K562 (cell line): ENCODE measurements at regions not wholly inside any gene's neighbourhood (a gene's known extent, or its start where the extent isn't known, plus 50 kb on each side); places are given as distances from the start of the nearest gene placed in this dataset.

ENCODE experiments used
- ATAC-seq: fragments of 200-7000 bp; cut with Tn5 transposase; 3 replicates; pipeline ENCODE4 v1.9.1; 2020; ENCODE audit warnings: moderate library complexity
- BruUV-seq: library from RNA; stranded (reverse); fragments of 400-500 nt; replicated peaks from 2 replicates; lab custom pipeline; 2021; lab: Mats Ljungman, UMichigan
- CTCF ChIA-PET: fragments of 300-600 bp; formaldehyde crosslinking; extraction: SDS; loops from one replicate; lab custom pipeline; 2021; ENCODE audit warnings: low intra/inter-chr PET ratio; lab: Yijun Ruan, JAX
- POLR2A ChIA-PET: fragments of 300-600, 350-650 bp; sonication (Branson Sonifier 250); formaldehyde crosslinking; extraction: SDS; loops from one replicate; lab custom pipeline; 2021; ENCODE audit warnings: antibody characterized with exemption, inconsistent platforms; lab: Yijun Ruan, JAX
- DNase-seq, 4 experiments: peaks; one replicate each; pipeline versions ENCODE4 v3.0.0 to v3.0.0-alpha.2; 2011 to 2018; ENCODE audit warnings: low spot score in 3 of 4, mixed read lengths in 3 of 4; ENCODE audit errors: extremely low read depth in 1 of 4
- FAIRE-seq: peaks from 2 replicates; lab custom pipeline; 2011; peaks lifted over from hg19 to GRCh38; lab: Jason Lieb, UNC
- H2AFZ ChIP-seq: 2 replicates; pipeline ENCODE4 v1.6.0; 2011; ENCODE audit warnings: low read depth, low read length, control low read depth, inconsistent platforms
- H3K27ac ChIP-seq: fragments of 200-600 bp; 3 replicates; pipeline ENCODE4 v1.8.0; 2011; ENCODE audit warnings: low read depth, mild to moderate bottlenecking, control low read depth, inconsistent platforms, low read length, moderate library complexity, mixed read lengths; ENCODE audit errors: extremely low read depth
- H3K27me3 ChIP-seq, 2 experiments: fragments of 300-600 bp in 1 of 2; 2 replicates in 1 of 2; 3 replicates in 1 of 2; pipeline versions ENCODE4 v1.6.0 to v1.8.0; 2011; ENCODE audit warnings: inconsistent platforms in 2 of 2, low read length in 2 of 2, mild to moderate bottlenecking in 1 of 2, mixed read lengths in 1 of 2, moderate library complexity in 1 of 2; ENCODE audit not compliant: control insufficient read depth in 2 of 2, insufficient read depth in 2 of 2
- H3K36me3 ChIP-seq: fragments of 300-600 bp; 3 replicates; pipeline ENCODE4 v1.8.0; 2011; ENCODE audit warnings: mild to moderate bottlenecking, low read length, inconsistent platforms; ENCODE audit not compliant: control insufficient read depth, insufficient read depth
- H3K4me1 ChIP-seq, 2 experiments: fragments of 200-600 bp in 1 of 2; replicated peaks in 1 of 2; 2 replicates in 1 of 2; 3 replicates in 1 of 2; pipeline versions ENCODE4 v1.5.1 to v1.8.0; 2011; ENCODE audit warnings: inconsistent platforms in 2 of 2, low read length in 2 of 2, mild to moderate bottlenecking in 1 of 2, mixed read lengths in 1 of 2, moderate library complexity in 1 of 2; ENCODE audit not compliant: control insufficient read depth in 2 of 2, insufficient read depth in 2 of 2
- H3K4me2 ChIP-seq: 2 replicates; pipeline ENCODE4 v1.6.1; 2011; ENCODE audit warnings: low read length, control low read depth, inconsistent platforms, mixed read lengths; ENCODE audit not compliant: insufficient read depth
- H3K4me3 ChIP-seq: fragments of 200-600 bp; sonication (generic), shearing (Covaris generic); 2 replicates; pipeline ENCODE4 v1.5.1; 2016; ENCODE audit warnings: control low read depth, inconsistent platforms
- H3K79me2 ChIP-seq: fragments of 200-600 bp; 3 replicates; pipeline ENCODE4 v1.8.0; 2011; ENCODE audit warnings: low read length, inconsistent platforms; ENCODE audit not compliant: control insufficient read depth, insufficient read depth
- H3K9ac ChIP-seq, 2 experiments: 2 replicates each; pipeline versions ENCODE4 v1.6.0 to v1.6.1; 2011; ENCODE audit warnings: low read depth in 2 of 2, low read length in 2 of 2, control low read depth in 1 of 2, inconsistent platforms in 1 of 2, mild to moderate bottlenecking in 1 of 2, mixed read lengths in 1 of 2; ENCODE audit not compliant: insufficient read depth in 1 of 2
- H3K9me1 ChIP-seq: one replicate; pipeline ENCODE4 v1.6.0; 2011; ENCODE audit warnings: inconsistent platforms, mild to moderate bottlenecking, low read length, moderate library complexity; ENCODE audit not compliant: control insufficient read depth, insufficient read depth
- H3K9me3 ChIP-seq: replicated peaks from 2 replicates; pipeline ENCODE4 v1.5.1; 2011; ENCODE audit warnings: low read depth, low read length, inconsistent platforms; ENCODE audit not compliant: control insufficient read depth, insufficient read depth
- H4K20me1 ChIP-seq: replicated peaks from 2 replicates; pipeline ENCODE4 v1.6.1; 2011; ENCODE audit warnings: low read length, inconsistent platforms, mixed read lengths; ENCODE audit not compliant: control insufficient read depth, insufficient read depth
- BRD4 ChIP-seq: fragments of 200-600 bp; sonication (generic); IDR thresholded peaks from 2 replicates; pipeline ENCODE4 v1.6.1; 2017; ENCODE audit warnings: inconsistent platforms
- BRF1 ChIP-seq: IDR thresholded peaks from 3 replicates; pipeline ENCODE4 v1.6.1; 2011; ENCODE audit warnings: borderline replicate concordance, mild to moderate bottlenecking; ENCODE audit not compliant: insufficient read length; ENCODE audit errors: extremely low read depth
- CBX1 ChIP-seq: sonication (generic); IDR thresholded peaks from 2 replicates; pipeline ENCODE4 v1.6.1; 2016; ENCODE audit warnings: antibody characterized with exemption, low read depth, mild to moderate bottlenecking
- ELF2 ChIP-seq: fragments of 250-450 bp; sonication (Bioruptor Pico); IDR thresholded peaks from 2 replicates; pipeline ENCODE4 v1.5.0; 2021; ENCODE audit warnings: mild to moderate bottlenecking
- ELF4 ChIP-seq: fragments of 450-650 bp; formaldehyde crosslinking; IDR thresholded peaks from 2 replicates; pipeline ENCODE4 v1.4.0; 2022; ENCODE audit warnings: missing genetic modification characterization
- EP400 ChIP-seq: fragments of 450-650 bp; IDR thresholded peaks from 2 replicates; pipeline ENCODE4 v1.6.1; 2017; ENCODE audit warnings: antibody characterized with exemption, mild to moderate bottlenecking, moderate library complexity
- FOXK1 ChIP-seq: sonication (generic); formaldehyde crosslinking; IDR thresholded peaks from 2 replicates; pipeline ENCODE4 v1.8.0; 2022; ENCODE audit warnings: missing genetic modification reagents, mild to moderate bottlenecking, borderline replicate concordance
- MBD2 ChIP-seq: sonication (generic); IDR thresholded peaks from 2 replicates; pipeline ENCODE4 v1.6.1; 2016; ENCODE audit warnings: low read depth, borderline replicate concordance
- MECOM ChIP-seq: fragments of 250-450 bp; sonication (Bioruptor Pico); IDR thresholded peaks from 2 replicates; pipeline ENCODE4 v1.8.0; 2022; ENCODE audit warnings: inconsistent platforms
- NR2C1 ChIP-seq, 2 experiments: fragments of 450-650 bp; IDR thresholded peaks; 2 replicates each; pipeline ENCODE4 v1.6.1; 2017; ENCODE audit warnings: mild to moderate bottlenecking in 2 of 2, antibody characterized with exemption in 1 of 2, inconsistent platforms in 1 of 2, missing compliant biosample characterization in 1 of 2, missing genetic modification characterization in 1 of 2
- POLR2G ChIP-seq: fragments of 200-400 bp; formaldehyde crosslinking; IDR thresholded peaks from 2 replicates; pipeline ENCODE4 v1.6.1; 2017; ENCODE audit warnings: low read depth, mild to moderate bottlenecking, antibody characterized with exemption, low read length, moderate library complexity
- SMAD1 ChIP-seq: fragments of 150-350 bp; IDR thresholded peaks from 2 replicates; pipeline ENCODE4 v1.6.1; 2014; ENCODE audit warnings: low read length, low read depth; ENCODE audit not compliant: partially characterized antibody
- SMC3 ChIP-seq: conservative IDR thresholded peaks from 2 replicates; pipeline ENCODE4 v1.6.1; 2011; ENCODE audit warnings: low read depth, low read length, improper control_type of control experiment; ENCODE audit not compliant: insufficient read depth
- SPI1 ChIP-seq: IDR thresholded peaks from 2 replicates; pipeline ENCODE4 v1.6.1; 2011; ENCODE audit warnings: low read depth, low read length, control low read depth, borderline replicate concordance
- ZNF431 ChIP-seq: sonication (generic); formaldehyde crosslinking; IDR thresholded peaks from 2 replicates; pipeline ENCODE4 v1.8.0; 2022; ENCODE audit warnings: mild to moderate bottlenecking, missing genetic modification reagents
- ZNF583 ChIP-seq: fragments of 250-450 bp; sonication (Bioruptor Pico); IDR thresholded peaks from 2 replicates; pipeline ENCODE4 v1.4.0; 2020
- WGBS: fragments of 100-300 bp; shearing (Covaris generic); methylation state at CpG from one replicate; pipeline ENCODE4 v1.1.6; 2016; ENCODE audit warnings: low coverage, mixed read lengths; ENCODE audit not compliant: insufficient coverage; ENCODE audit errors: missing lambda C conversion rate; 5-methylcytosine and 5-hydroxymethylcytosine counted together
- in situ Hi-C: fragments of 300-500 bp; cut with MboI; formaldehyde crosslinking; loops from 4 replicates; pipeline ENCODE4 v1.15.0; 2018; ENCODE audit warnings: inconsistent platforms, mixed read lengths
- intact Hi-C: fragments of 100-400 bp; cut with micrococcal nuclease; formaldehyde crosslinking; loops from 2 replicates; pipeline ENCODE4 v1.14.2; 2022

DNA sequence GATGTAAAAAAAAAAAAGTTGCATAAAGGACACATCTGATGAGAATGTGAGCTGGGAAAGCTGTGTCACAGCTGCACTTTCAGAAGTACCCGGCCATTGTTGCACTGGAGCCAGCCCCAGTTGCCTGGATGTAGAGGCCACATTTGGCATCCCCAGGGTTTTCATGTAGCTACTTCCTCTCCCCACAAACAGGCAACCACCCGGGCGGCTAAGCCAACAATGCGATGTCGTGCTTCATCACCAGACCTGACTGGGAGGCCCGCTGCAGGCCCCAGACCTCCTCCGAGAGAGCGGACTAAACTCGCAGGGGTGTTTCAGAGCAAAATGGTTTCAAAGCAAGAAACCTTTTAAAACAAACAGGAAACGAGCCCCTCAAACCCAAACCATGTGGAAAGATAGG is 142.3 kb downstream of the TMCO5A start:
- H3K4me2 ChIP-seq = no peak overlapping the region
- H3K27me3 ChIP-seq = peaks cover 29 to 31% of the 10 kb centered on the region in 2 experiments
- ATAC-seq (no peak), DNase-seq (no peak), FAIRE-seq (no peak)
- no TSS peak for BruUV-seq
- CTCF ChIA-PET = no interaction called here
- no peak overlapping the region for H2AFZ ChIP-seq
- intact Hi-C loops (loop anchor here (10.0 kb wide), 1 partner anchor 278 kb away; no protein-coding TSS in a partner anchor), in situ Hi-C loops (no loop called here)
- peaks cover 0 to 8% of the 10 kb centered on the region in 2 experiments; a peak in 3 of 5 replicates for H3K4me1 ChIP-seq
- 3% methylated on average over 10 of the region's 10 CpGs for WGBS
- H3K9me1 ChIP-seq = no peaks in the 10 kb centered on the region
- TF ChIP-seq EP400 = no peak
- TF ChIP-seq SPI1 = no peak
- TF ChIP-seq FOXK1 = no peak
- TF ChIP-seq ELF2 (CRISPR knock-in tag) = no peak
- TF ChIP-seq MECOM (CRISPR knock-in tag) = no peak
- no peak for TF ChIP-seq SMAD1
- TF ChIP-seq BRD4 = no peak
- no peak for TF ChIP-seq SMC3
- TF ChIP-seq CBX1 = no peak
- no peak for TF ChIP-seq MBD2
- TF ChIP-seq ZNF583 = no peak
- no peak for TF ChIP-seq POLR2G
- no peak for TF ChIP-seq ZNF431
- TF ChIP-seq BRF1 = no peak
- TF ChIP-seq NR2C1 (IDR thresholded peaks at IDR 0.05) = no peak
- no peak for TF ChIP-seq NR2C1 (tag; IDR thresholded peaks at IDR 0.05)
- TF ChIP-seq ELF4 (CRISPR knock-in tag) = no peak
- H3K9ac ChIP-seq = no peak overlapping the region
- POLR2A ChIA-PET = interaction anchor here (0.6 kb wide), 1 partner anchor 101 kb away, joined by 5 read pairs; no protein-coding TSS in a partner anchor
- peaks cover 5% of the 10 kb centered on the region; the same call in 1 of the 2 replicates for H4K20me1 ChIP-seq
- H3K9me3 ChIP-seq = no peaks in the 10 kb centered on the region
- H3K36me3 ChIP-seq = no peaks in the 10 kb centered on the region
- H3K27ac ChIP-seq = no peak overlapping the region
- H3K4me3 ChIP-seq = no peak overlapping the region
- H3K79me2 ChIP-seq = no peaks in the 10 kb centered on the region
